ENCODE measurements at regions not wholly inside any gene's neighbourhood (a gene's known extent, or its start where the extent isn't known, plus 50 kb on each side); places are given as distances from the start of the nearest gene placed in this dataset.

- TF ChIP-seq CTCF (IDR thresholded peaks at IDR 0.05; ENCODE audit: low read depth, low read length, missing control alignments), result no peak
- DNase-seq (ENCODE audit: low read depth), result no peak
These were observed 1018.6 kb downstream of the TBC1D22A start for GRCh38 chr22:47781024-47781423.

GRCh38 chr22:47780281-47780875 lies 1017.9 kb downstream of the TBC1D22A start:
- no peak for DNase-seq (ENCODE audit: low read depth)
- no peak overlapping the region for H3K4me3 ChIP-seq (ENCODE audit: low read depth, low read length)
- TF ChIP-seq CTCF (IDR thresholded peaks at IDR 0.05; ENCODE audit: low read depth, low read length, missing control alignments), result no peak

More at GRCh38 chr22:47781024-47781423, 1018.6 kb downstream of the TBC1D22A start:
- no peak overlapping the region for H3K4me3 ChIP-seq (ENCODE audit: low read depth, low read length)

GRCh38 chr22:47779474-47779873 lies 1017.0 kb downstream of the TBC1D22A start:
- TF ChIP-seq CTCF (IDR thresholded peaks at IDR 0.05; ENCODE audit: low read depth, low read length, missing control alignments), result no peak
- no peak overlapping the region for H3K4me3 ChIP-seq (ENCODE audit: low read depth, low read length)
- no peak for DNase-seq (ENCODE audit: low read depth)

- DNase-seq (ENCODE audit: low read depth), result no peak
- no peak overlapping the region for H3K4me3 ChIP-seq (ENCODE audit: low read depth, low read length)
- no peak for TF ChIP-seq CTCF (IDR thresholded peaks at IDR 0.05; ENCODE audit: low read depth, low read length, missing control alignments)
These were observed 1015.8 kb downstream of the TBC1D22A start for GRCh38 chr22:47778160-47778658.

- no peak for DNase-seq (ENCODE audit: low read depth)
- H3K4me3 ChIP-seq (ENCODE audit: low read depth, low read length), result no peak overlapping the region
- TF ChIP-seq CTCF (IDR thresholded peaks at IDR 0.05; ENCODE audit: low read depth, low read length, missing control alignments), result no peak
These were observed 1015.0 kb downstream of the TBC1D22A start for GRCh38 chr22:47777426-47777825.

GRCh38 chr22:47776329-47776728 lies 1013.9 kb downstream of the TBC1D22A start:
- no peak overlapping the region for H3K4me3 ChIP-seq (ENCODE audit: low read depth, low read length)
- no peak for DNase-seq (ENCODE audit: low read depth)
- TF ChIP-seq CTCF (IDR thresholded peaks at IDR 0.05; ENCODE audit: low read depth, low read length, missing control alignments), result peak; percentile 35

GRCh38 chr22:47775686-47776085 lies 1013.2 kb downstream of the TBC1D22A start:
- no peak overlapping the region for H3K4me3 ChIP-seq (ENCODE audit: low read depth, low read length)
- no peak for TF ChIP-seq CTCF (IDR thresholded peaks at IDR 0.05; ENCODE audit: low read depth, low read length, missing control alignments)
- DNase-seq (ENCODE audit: low read depth), result no peak
